ENCODE measurements at regions not wholly inside any gene's neighbourhood (a gene's known extent, or its start where the extent isn't known, plus 50 kb on each side); places are given as distances from the start of the nearest gene placed in this dataset.
A peak's percentile ranks its signal among the peaks of the same experiment; 100 is the strongest.
"Not testable (repeated sequence)": the region's sequence is repeated elsewhere in the genome, so short reads cannot be mapped to it uniquely, and the experiment has no call there.

DNA sequence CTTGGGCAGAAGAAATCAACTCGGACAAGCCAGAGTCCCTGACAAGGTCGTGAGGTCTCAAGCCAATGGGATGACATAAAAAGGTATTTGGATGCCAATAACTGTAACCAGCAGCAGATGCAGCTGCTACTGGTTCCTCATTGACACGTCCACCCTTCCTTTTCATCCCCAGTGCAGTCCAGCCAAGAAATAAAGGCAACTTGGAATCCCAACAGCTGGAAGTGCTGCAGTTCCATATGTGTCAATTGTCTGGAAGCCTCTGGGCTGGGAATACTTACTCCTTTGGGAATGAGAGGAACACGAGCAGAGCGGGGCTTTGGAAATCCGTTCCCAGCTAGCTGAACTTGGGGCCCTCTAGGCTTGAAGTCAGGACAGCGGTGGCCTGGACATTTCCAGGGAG is 360.4 kb upstream of the ZFHX3 start:
- Histone ChIP-seq H3K4me3 (ENCODE audit: low read length) (no peak overlapping the region), H3K36me3 (ENCODE audit: control insufficient read depth, insufficient read depth, low read length) (no peaks in the 10 kb centered on the region), H3K27me3 (ENCODE audit: control insufficient read depth, insufficient read depth, low read length) (no peaks in the 10 kb centered on the region), H3K4me1 (ENCODE audit: control insufficient read depth, insufficient read depth, low read length) (peaks cover 12% of the 10 kb centered on the region), H3K27ac (ENCODE audit: low read length) (no peak overlapping the region), H3K9me3 (ENCODE audit: control insufficient read depth, low read depth, low read length) (no peaks in the 10 kb centered on the region)
- no peak for DNase-seq
- 100% methylated on average over 1 of the region's 7 CpGs for WGBS (ENCODE audit: insufficient coverage, low lambda C conversion rate)

DNA sequence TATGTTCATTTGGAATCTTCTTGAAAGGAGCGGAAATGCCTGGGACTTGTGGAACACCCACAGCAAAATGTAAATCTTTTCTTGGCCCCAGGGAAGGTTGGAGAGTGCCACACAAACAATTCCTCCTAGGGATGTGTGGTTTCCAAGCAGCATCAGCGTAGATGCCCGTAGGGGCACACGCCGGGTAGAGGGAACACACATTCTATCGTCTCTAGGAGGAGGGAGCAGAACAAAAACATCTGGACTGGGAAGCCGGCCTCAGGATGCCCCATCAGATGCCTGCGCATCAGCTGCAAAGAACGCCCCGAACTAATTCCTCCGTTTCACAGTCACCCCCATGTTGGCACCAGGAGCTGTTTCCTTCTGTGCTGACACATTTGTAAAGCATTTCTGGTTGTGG is 357.9 kb upstream of the ZFHX3 start:
- no peak overlapping the region for H3K4me3 ChIP-seq (ENCODE audit: low read length)
- H3K27me3 ChIP-seq (ENCODE audit: control insufficient read depth, insufficient read depth, low read length), result no peaks in the 10 kb centered on the region
- no peaks in the 10 kb centered on the region for H3K4me1 ChIP-seq (ENCODE audit: control insufficient read depth, insufficient read depth, low read length)
- WGBS (ENCODE audit: insufficient coverage, low lambda C conversion rate), result no CpG with 5 or more reads among the region's 11 CpGs
- H3K27ac ChIP-seq (ENCODE audit: low read length), result no peak overlapping the region
- H3K36me3 ChIP-seq (ENCODE audit: control insufficient read depth, insufficient read depth, low read length), result no peaks in the 10 kb centered on the region
- no peaks in the 10 kb centered on the region for H3K9me3 ChIP-seq (ENCODE audit: control insufficient read depth, low read depth, low read length)
- no peak for DNase-seq

DNA sequence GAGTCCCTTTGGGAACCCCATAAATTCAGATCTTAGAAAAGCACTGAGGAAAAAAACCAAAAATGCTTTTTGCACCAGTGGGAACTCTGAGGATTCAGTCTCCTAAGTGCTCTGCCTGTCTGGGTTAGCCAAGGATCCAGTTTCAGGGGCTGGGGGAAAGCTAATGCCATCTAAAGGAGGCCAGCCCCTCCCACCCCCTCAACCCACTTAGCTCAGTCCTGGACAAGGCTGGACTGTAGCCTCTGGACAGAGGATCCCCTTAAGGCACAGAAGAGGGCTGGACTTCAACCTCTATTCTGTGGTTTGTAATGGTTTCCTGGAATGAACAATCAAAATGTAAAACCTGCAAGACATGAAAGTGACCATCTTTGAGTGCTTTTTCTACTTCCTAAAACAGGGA is 356.1 kb upstream of the ZFHX3 start:
- Histone ChIP-seq H3K27ac (ENCODE audit: low read length) (no peak overlapping the region), H3K4me3 (ENCODE audit: low read length) (no peak overlapping the region), H3K9me3 (ENCODE audit: control insufficient read depth, low read depth, low read length) (no peaks in the 10 kb centered on the region), H3K4me1 (ENCODE audit: control insufficient read depth, insufficient read depth, low read length) (no peaks in the 10 kb centered on the region), H3K27me3 (ENCODE audit: control insufficient read depth, insufficient read depth, low read length) (no peaks in the 10 kb centered on the region), H3K36me3 (ENCODE audit: control insufficient read depth, insufficient read depth, low read length) (no peaks in the 10 kb centered on the region)
- DNase-seq, result peak; percentile 15 to 43

DNA sequence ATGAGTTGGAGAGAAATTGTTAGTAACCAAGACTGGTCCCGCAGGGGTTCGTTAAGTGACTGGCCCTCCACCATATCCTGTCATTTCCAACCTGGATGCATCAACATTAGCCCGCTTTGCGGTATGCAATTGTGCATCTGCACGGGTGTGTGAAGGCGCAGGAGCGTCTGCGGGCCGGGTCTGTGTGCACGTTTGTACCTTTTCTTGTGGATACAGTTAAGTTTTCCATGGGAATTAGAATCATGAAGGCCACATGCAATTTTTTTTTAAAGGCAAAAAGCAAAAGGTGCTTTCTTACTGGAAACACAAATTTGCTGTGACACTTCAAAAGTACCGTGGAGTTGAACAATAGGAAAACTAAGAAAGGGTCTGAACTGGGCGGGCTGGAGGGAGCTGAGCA is 355.4 kb upstream of the ZFHX3 start:
- H3K27me3 ChIP-seq (ENCODE audit: control insufficient read depth, insufficient read depth, low read length), result no peaks in the 10 kb centered on the region
- H3K9me3 ChIP-seq (ENCODE audit: control insufficient read depth, low read depth, low read length), result no peaks in the 10 kb centered on the region
- H3K4me3 ChIP-seq (ENCODE audit: low read length), result no peak overlapping the region
- no CpG with 5 or more reads among the region's 12 CpGs for WGBS (ENCODE audit: insufficient coverage, low lambda C conversion rate)
- H3K36me3 ChIP-seq (ENCODE audit: control insufficient read depth, insufficient read depth, low read length), result no peaks in the 10 kb centered on the region
- H3K4me1 ChIP-seq (ENCODE audit: control insufficient read depth, insufficient read depth, low read length), result no peaks in the 10 kb centered on the region
- DNase-seq, result no peak
- no peak overlapping the region for H3K27ac ChIP-seq (ENCODE audit: low read length)

DNA sequence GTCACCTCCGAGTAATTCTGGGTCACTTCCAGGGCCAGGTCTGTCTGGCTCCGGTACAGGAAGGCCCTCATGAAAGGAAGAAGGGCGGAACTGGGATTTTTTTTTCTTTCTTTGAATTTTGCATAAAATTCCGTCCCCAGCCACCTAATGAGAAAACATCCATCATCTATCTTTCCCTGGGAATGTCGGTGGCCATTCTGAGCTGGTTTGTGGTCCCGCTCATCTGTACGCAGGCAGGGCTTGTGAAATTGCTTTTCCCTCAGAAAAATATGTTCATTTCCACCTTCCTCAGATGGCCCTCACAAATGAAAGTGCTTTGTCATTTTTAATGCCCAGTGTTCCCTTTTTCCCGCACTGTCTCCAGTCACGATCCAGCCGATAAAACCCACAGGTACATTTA is 353.0 kb upstream of the ZFHX3 start:
- H3K4me1 ChIP-seq (ENCODE audit: control insufficient read depth, insufficient read depth, low read length), result no peaks in the 10 kb centered on the region
- 100% methylated on average over 1 of the region's 10 CpGs for WGBS (ENCODE audit: insufficient coverage, low lambda C conversion rate)
- no peaks in the 10 kb centered on the region for H3K9me3 ChIP-seq (ENCODE audit: control insufficient read depth, low read depth, low read length)

DNA sequence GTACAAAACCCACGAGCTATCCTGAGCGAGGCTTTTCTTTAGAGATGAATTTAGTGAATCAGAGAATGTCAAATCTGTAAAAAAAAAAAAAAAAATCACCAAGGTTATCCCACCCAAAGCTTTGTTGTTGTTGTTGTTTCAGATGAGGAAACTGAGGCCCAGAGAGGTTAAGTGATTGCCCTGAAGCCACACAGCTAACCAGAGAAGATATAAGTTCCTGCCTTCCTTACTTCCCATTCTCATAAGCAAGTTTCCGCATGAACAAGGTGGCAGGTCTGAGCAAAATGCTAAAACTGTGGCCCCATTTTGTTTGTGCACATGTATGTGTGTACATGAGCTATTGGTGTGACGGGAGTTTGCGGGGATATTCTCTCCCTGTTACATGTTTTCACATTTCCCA is 352.1 kb upstream of the ZFHX3 start:
- Histone ChIP-seq H3K36me3 (ENCODE audit: control insufficient read depth, insufficient read depth, low read length) (no peaks in the 10 kb centered on the region), H3K4me3 (ENCODE audit: low read length) (no peak overlapping the region), H3K27ac (ENCODE audit: low read length) (no peak overlapping the region), H3K27me3 (ENCODE audit: control insufficient read depth, insufficient read depth, low read length) (no peaks in the 10 kb centered on the region), H3K9me3 (ENCODE audit: control insufficient read depth, low read depth, low read length) (no peaks in the 10 kb centered on the region), H3K4me1 (ENCODE audit: control insufficient read depth, insufficient read depth, low read length) (no peaks in the 10 kb centered on the region)
- no CpG with 5 or more reads among the region's 5 CpGs for WGBS (ENCODE audit: insufficient coverage, low lambda C conversion rate)
- DNase-seq, result no peak

More for the DNA sequence above, 353.0 kb upstream of the ZFHX3 start:
- no peak for DNase-seq
- no peaks in the 10 kb centered on the region for H3K36me3 ChIP-seq (ENCODE audit: control insufficient read depth, insufficient read depth, low read length)
- no peak overlapping the region for H3K27ac ChIP-seq (ENCODE audit: low read length)
- H3K27me3 ChIP-seq (ENCODE audit: control insufficient read depth, insufficient read depth, low read length), result no peaks in the 10 kb centered on the region
- no peak overlapping the region for H3K4me3 ChIP-seq (ENCODE audit: low read length)

DNA sequence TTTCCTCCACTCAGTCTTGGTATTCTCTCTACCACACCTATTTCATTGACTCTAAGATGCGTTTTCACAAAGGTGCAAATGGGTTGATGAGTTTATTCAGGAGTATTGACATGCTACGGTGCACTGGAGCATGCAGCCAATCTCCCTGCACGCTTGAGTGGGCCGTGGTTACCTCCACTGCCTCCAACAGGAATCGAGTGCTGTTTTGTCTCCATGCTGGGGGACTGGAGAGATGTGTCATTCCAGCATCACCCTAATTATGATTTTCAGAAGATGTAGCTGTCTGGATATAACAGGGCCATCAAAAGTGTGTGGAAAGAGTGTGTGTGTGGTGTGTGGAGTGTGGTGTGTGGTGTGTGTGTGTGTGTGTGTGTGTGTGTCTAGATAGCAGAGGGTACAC is 351.6 kb upstream of the ZFHX3 start:
- H3K4me1 ChIP-seq (ENCODE audit: control insufficient read depth, insufficient read depth, low read length), result no peaks in the 10 kb centered on the region
- WGBS (ENCODE audit: insufficient coverage, low lambda C conversion rate), result no CpG with 5 or more reads among the region's 5 CpGs
- no peaks in the 10 kb centered on the region for H3K9me3 ChIP-seq (ENCODE audit: control insufficient read depth, low read depth, low read length)

DNA sequence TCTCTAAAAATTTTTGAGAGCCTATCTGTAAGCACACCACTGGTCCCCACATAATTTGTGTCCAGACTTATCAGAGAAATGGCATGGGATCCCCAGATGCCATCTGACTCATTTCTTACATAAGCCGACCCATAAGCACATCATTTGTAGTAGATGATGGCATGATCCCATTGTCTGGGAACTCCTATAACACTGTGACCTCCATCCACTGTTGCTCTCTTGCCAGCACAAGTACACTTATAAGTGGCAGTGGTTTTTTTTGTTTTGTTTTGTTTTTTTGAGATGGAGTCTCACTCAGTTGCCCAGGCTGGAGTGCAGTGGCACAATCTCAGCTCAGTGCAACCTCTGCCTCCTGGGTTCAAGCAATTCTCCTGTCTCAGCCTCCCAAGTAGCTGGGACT is 350.7 kb upstream of the ZFHX3 start:
- H3K36me3 ChIP-seq (ENCODE audit: control insufficient read depth, insufficient read depth, low read length); H3K9me3 ChIP-seq (ENCODE audit: control insufficient read depth, low read depth, low read length); DNase-seq; H3K27me3 ChIP-seq (ENCODE audit: control insufficient read depth, insufficient read depth, low read length); H3K4me1 ChIP-seq (ENCODE audit: control insufficient read depth, insufficient read depth, low read length); H3K27ac ChIP-seq (ENCODE audit: low read length); H3K4me3 ChIP-seq (ENCODE audit: low read length): not testable (repeated sequence)
- WGBS (ENCODE audit: insufficient coverage, low lambda C conversion rate), result no CpG with 5 or more reads among the region's 1 CpG

More for the DNA sequence above, 351.6 kb upstream of the ZFHX3 start:
- no peak for DNase-seq
- no peaks in the 10 kb centered on the region for H3K36me3 ChIP-seq (ENCODE audit: control insufficient read depth, insufficient read depth, low read length)
- H3K27me3 ChIP-seq (ENCODE audit: control insufficient read depth, insufficient read depth, low read length), result no peaks in the 10 kb centered on the region
- no peak overlapping the region for H3K4me3 ChIP-seq (ENCODE audit: low read length)
- no peak overlapping the region for H3K27ac ChIP-seq (ENCODE audit: low read length)

DNA sequence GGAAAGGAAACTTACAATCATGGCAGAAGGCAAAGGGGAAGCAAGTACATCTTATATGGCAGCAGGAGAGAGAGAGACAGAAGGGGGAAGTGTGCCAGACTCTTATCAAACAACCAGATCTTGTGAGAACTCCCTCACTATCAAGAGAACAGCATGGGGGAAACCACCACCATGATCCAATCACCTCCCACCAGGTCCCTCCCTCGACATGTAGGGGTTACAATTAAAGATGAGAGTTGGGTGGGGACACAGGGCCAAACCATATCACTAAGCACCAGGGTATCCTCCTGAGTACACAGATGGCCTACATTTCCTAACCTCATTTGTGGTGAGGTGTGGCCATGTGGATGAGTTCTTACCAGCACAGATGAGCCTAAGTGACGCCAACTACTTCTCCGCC is 348.6 kb upstream of the ZFHX3 start:
- Histone ChIP-seq H3K4me1 (ENCODE audit: control insufficient read depth, insufficient read depth, low read length) (no peaks in the 10 kb centered on the region), H3K27ac (ENCODE audit: low read length) (no peak overlapping the region), H3K27me3 (ENCODE audit: control insufficient read depth, insufficient read depth, low read length) (no peaks in the 10 kb centered on the region), H3K36me3 (ENCODE audit: control insufficient read depth, insufficient read depth, low read length) (no peaks in the 10 kb centered on the region), H3K9me3 (ENCODE audit: control insufficient read depth, low read depth, low read length) (no peaks in the 10 kb centered on the region), H3K4me3 (ENCODE audit: low read length) (no peak overlapping the region)
- WGBS (ENCODE audit: insufficient coverage, low lambda C conversion rate), result no CpG with 5 or more reads among the region's 3 CpGs
- DNase-seq, result no peak

DNA sequence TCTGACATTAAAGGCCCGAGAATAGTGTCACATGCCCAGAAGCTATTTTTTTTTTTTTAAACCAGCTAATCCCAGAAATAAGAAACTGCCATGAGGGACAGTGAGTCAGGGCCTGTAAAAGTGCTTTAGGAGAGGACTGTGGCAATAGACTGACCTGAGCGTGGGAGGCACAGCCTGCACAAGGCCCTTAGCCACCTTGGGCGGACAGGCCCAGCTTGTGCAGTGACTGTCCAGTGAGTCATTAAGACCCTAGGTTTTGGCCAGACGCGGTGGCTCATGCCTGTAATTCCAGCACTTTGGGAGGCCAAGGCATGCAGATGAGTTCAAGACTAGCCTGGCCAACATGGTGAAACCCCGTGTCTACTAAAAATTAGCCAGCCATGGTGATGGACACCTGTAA is 343.0 kb upstream of the ZFHX3 start:
- Histone ChIP-seq H3K4me3 (ENCODE audit: low read length) (no peak overlapping the region), H3K9me3 (ENCODE audit: control insufficient read depth, low read depth, low read length) (no peaks in the 10 kb centered on the region), H3K4me1 (ENCODE audit: control insufficient read depth, insufficient read depth, low read length) (no peaks in the 10 kb centered on the region), H3K27ac (ENCODE audit: low read length) (no peak overlapping the region), H3K27me3 (ENCODE audit: control insufficient read depth, insufficient read depth, low read length) (no peaks in the 10 kb centered on the region), H3K36me3 (ENCODE audit: control insufficient read depth, insufficient read depth, low read length) (no peaks in the 10 kb centered on the region)
- DNase-seq, result no peak
- 100% methylated on average over 1 of the region's 6 CpGs for WGBS (ENCODE audit: insufficient coverage, low lambda C conversion rate)

DNA sequence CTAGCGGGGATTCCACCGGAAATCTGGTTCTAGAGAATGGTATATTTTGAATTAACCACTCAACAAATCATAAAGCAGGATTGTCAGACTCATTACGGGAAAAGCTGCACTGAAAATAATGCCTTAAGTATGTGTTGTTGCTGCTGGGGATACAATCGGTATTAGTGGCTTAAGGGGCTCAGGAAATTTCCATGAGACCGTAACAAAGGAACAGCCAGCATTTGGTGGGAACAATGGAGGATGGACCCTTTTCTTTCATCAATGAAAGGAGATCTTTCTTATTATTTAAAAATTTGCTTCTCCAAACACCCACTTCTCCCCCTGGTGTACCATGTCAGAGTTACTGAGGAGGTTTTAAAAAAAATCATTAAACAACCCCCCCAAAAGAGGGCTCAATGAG is 342.6 kb upstream of the ZFHX3 start:
- DNase-seq, result no peak
- no peak overlapping the region for H3K27ac ChIP-seq (ENCODE audit: low read length)
- H3K36me3 ChIP-seq (ENCODE audit: control insufficient read depth, insufficient read depth, low read length), result no peaks in the 10 kb centered on the region
- no peaks in the 10 kb centered on the region for H3K27me3 ChIP-seq (ENCODE audit: control insufficient read depth, insufficient read depth, low read length)
- WGBS (ENCODE audit: insufficient coverage, low lambda C conversion rate), result no CpG with 5 or more reads among the region's 5 CpGs
- peaks cover 1% of the 10 kb centered on the region for H3K4me1 ChIP-seq (ENCODE audit: control insufficient read depth, insufficient read depth, low read length)
- H3K4me3 ChIP-seq (ENCODE audit: low read length), result no peak overlapping the region
- H3K9me3 ChIP-seq (ENCODE audit: control insufficient read depth, low read depth, low read length), result no peaks in the 10 kb centered on the region

Data from large intestine (tissue), 3 donors.